Neural cell (in vitro differentiated cells): ENCODE measurements at regions not wholly inside any gene's neighbourhood (a gene's known extent, or its start where the extent isn't known, plus 50 kb on each side); places are given as distances from the start of the nearest gene placed in this dataset.

ENCODE experiments used
- H2AFZ ChIP-seq: fragments of 200-600, 300-800 bp; sonication (generic), shearing (Covaris generic); 2 replicates; pipeline ENCODE4 v1.6.0; 2014; ENCODE audit warnings: low read depth, mild to moderate bottlenecking, antibody characterized with exemption, low read length, moderate library complexity
- H3F3A ChIP-seq: fragments of 200-600 bp; shearing (Covaris generic); 2 replicates; pipeline ENCODE4 v1.6.1; 2016; ENCODE audit warnings: mild to moderate bottlenecking, moderate library complexity, mixed read lengths, antibody characterized with exemption, low read length; ENCODE audit not compliant: insufficient read depth, poor library complexity, severe bottlenecking
- H3K27ac ChIP-seq: fragments of 200-600, 300-800 bp; sonication (generic), shearing (Covaris generic); 2 replicates; pipeline ENCODE4 v1.5.1; 2014; ENCODE audit warnings: mild to moderate bottlenecking, low read length, moderate library complexity
- H3K27me3 ChIP-seq: fragments of 300-800, 200-600 bp; sonication (generic), shearing (Covaris generic); 2 replicates; pipeline ENCODE4 v1.6.0; 2014; ENCODE audit warnings: mild to moderate bottlenecking, low read depth, low read length, moderate library complexity; ENCODE audit not compliant: insufficient read depth
- H3K36me3 ChIP-seq: fragments of 300-800, 200-600 bp; sonication (generic), shearing (Covaris generic); 2 replicates; pipeline ENCODE4 v1.5.1; 2014; ENCODE audit warnings: mild to moderate bottlenecking, antibody characterized with exemption, low read length, moderate library complexity; ENCODE audit not compliant: insufficient read depth
- H3K4me2 ChIP-seq: fragments of 300-800, 200-600 bp; sonication (generic), shearing (Covaris generic); 2 replicates; pipeline ENCODE4 v1.6.0; 2014; ENCODE audit warnings: mild to moderate bottlenecking, low read length
- H3K4me3 ChIP-seq: fragments of 300-800, 200-600 bp; sonication (generic), shearing (Covaris generic); 2 replicates; pipeline ENCODE4 v1.5.1; 2014; ENCODE audit warnings: mild to moderate bottlenecking, low read length, moderate library complexity
- H3K79me2 ChIP-seq: fragments of 200-600 bp; shearing (Covaris generic); replicated peaks from 2 replicates; pipeline ENCODE4 v1.6.0; 2014; ENCODE audit warnings: mild to moderate bottlenecking, low read length, moderate library complexity; ENCODE audit not compliant: insufficient read depth
- H3K9ac ChIP-seq: fragments of 300-800, 200-600 bp; sonication (generic), shearing (Covaris generic); 2 replicates; pipeline ENCODE4 v1.6.1; 2016; ENCODE audit warnings: mild to moderate bottlenecking, low read length, mixed read lengths
- H3K9me2 ChIP-seq: fragments of 200-600 bp; shearing (Covaris generic); 2 replicates; pipeline ENCODE4 v1.6.1; 2016; ENCODE audit warnings: mild to moderate bottlenecking, low read length, mixed read lengths; ENCODE audit not compliant: insufficient read depth
- H3K9me3 ChIP-seq: fragments of 200-600, 300-800 bp; sonication (generic), shearing (Covaris generic); 2 replicates; pipeline ENCODE4 v1.6.1; 2016; ENCODE audit warnings: mild to moderate bottlenecking, mixed run types, low read length, moderate library complexity, mixed read lengths
- H4K20me1 ChIP-seq: fragments of 200-600 bp; shearing (Covaris generic); 2 replicates; pipeline ENCODE4 v1.6.1; 2016; ENCODE audit warnings: mild to moderate bottlenecking, mixed run types; ENCODE audit not compliant: insufficient read depth
- CTCF ChIP-seq: fragments of 450-650 bp; IDR thresholded peaks from 2 replicates; pipeline ENCODE4 v1.5.1; 2014; ENCODE audit warnings: antibody characterized with exemption, mild to moderate bottlenecking, moderate library complexity; ENCODE audit not compliant: poor library complexity, severe bottlenecking
- EP300 ChIP-seq: fragments of 450-650 bp; conservative IDR thresholded peaks from 2 replicates; pipeline ENCODE4 v1.6.1; 2014; ENCODE audit warnings: antibody characterized with exemption, mild to moderate bottlenecking, moderate library complexity; ENCODE audit not compliant: poor library complexity, severe bottlenecking
- EZH2 ChIP-seq: fragments of 200-600, 300-800 bp; shearing (Covaris generic), sonication (generic); IDR thresholded peaks from 2 replicates; pipeline ENCODE4 v1.6.1; 2014; ENCODE audit warnings: antibody characterized with exemption, low read length, borderline replicate concordance, mild to moderate bottlenecking; ENCODE audit not compliant: insufficient read depth, poor library complexity, severe bottlenecking
- MXI1 ChIP-seq: fragments of 450-650 bp; conservative IDR thresholded peaks from 2 replicates; pipeline ENCODE4 v1.6.1; 2014; ENCODE audit warnings: antibody characterized with exemption, mild to moderate bottlenecking; ENCODE audit not compliant: poor library complexity, severe bottlenecking
- POLR2AphosphoS5 ChIP-seq: IDR thresholded peaks from 2 replicates; pipeline ENCODE4 v1.6.1; 2012
- RAD21 ChIP-seq: fragments of 450-650 bp; conservative IDR thresholded peaks from 2 replicates; pipeline ENCODE4 v1.6.1; 2014; ENCODE audit warnings: antibody characterized with exemption, mild to moderate bottlenecking, moderate library complexity
- SMC3 ChIP-seq: fragments of 450-650 bp; conservative IDR thresholded peaks from 2 replicates; pipeline ENCODE4 v1.6.1; 2014; ENCODE audit warnings: antibody characterized with exemption, mild to moderate bottlenecking, moderate library complexity; ENCODE audit not compliant: poor library complexity
- TAF1 ChIP-seq: IDR thresholded peaks from 2 replicates; pipeline ENCODE4 v1.6.1; 2012; ENCODE audit warnings: low read depth
- TF ChIP-seq, protein P1 (sequence below): IDR thresholded peaks from 2 replicates; pipeline ENCODE4 v1.6.1; 2012; ENCODE audit warnings: borderline replicate concordance

DNA sequence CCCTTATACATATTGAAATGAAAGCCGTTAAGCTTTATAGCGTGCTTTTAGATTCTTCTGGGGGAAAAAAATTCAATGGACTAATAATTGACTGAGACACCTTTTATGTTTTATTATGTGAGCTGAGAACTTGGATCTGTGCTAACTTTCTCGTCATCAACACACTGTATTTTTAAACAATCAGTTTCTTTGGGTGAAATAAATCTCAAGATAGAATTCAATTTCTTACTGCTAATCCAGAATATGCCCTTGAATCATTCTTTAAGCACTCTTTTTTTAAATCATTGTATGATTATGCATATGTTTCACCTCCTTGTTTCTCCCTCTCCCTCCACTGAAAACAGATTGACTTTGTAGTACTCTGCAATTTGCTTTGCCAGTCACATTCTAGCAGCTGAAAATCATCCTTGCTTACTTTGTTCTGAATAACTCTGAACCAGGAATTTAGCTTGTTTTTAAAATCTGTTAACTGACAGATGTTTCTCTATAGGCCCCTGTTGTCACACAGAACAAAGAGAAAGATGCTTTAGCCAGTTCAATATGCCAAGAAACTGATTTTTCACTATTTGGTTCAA lies 81.5 kb downstream of the SLIT2 start:
- peaks cover 5% of the 10 kb centered on the region for H3K79me2 ChIP-seq
- H3K9ac ChIP-seq = no peak overlapping the region
- H4K20me1 ChIP-seq = no peaks in the 10 kb centered on the region
- H2AFZ ChIP-seq = no peak overlapping the region
- H3K27me3 ChIP-seq = no peaks in the 10 kb centered on the region
- TF ChIP-seq RAD21 = no peak
- no peak for TF ChIP-seq SMC3
- no peak for TF ChIP-seq TAF1
- TF ChIP-seq EP300 = no peak
- no peak for TF ChIP-seq POLR2AphosphoS5
- TF ChIP-seq CTCF = no peak
- TF ChIP-seq, protein P1, sequence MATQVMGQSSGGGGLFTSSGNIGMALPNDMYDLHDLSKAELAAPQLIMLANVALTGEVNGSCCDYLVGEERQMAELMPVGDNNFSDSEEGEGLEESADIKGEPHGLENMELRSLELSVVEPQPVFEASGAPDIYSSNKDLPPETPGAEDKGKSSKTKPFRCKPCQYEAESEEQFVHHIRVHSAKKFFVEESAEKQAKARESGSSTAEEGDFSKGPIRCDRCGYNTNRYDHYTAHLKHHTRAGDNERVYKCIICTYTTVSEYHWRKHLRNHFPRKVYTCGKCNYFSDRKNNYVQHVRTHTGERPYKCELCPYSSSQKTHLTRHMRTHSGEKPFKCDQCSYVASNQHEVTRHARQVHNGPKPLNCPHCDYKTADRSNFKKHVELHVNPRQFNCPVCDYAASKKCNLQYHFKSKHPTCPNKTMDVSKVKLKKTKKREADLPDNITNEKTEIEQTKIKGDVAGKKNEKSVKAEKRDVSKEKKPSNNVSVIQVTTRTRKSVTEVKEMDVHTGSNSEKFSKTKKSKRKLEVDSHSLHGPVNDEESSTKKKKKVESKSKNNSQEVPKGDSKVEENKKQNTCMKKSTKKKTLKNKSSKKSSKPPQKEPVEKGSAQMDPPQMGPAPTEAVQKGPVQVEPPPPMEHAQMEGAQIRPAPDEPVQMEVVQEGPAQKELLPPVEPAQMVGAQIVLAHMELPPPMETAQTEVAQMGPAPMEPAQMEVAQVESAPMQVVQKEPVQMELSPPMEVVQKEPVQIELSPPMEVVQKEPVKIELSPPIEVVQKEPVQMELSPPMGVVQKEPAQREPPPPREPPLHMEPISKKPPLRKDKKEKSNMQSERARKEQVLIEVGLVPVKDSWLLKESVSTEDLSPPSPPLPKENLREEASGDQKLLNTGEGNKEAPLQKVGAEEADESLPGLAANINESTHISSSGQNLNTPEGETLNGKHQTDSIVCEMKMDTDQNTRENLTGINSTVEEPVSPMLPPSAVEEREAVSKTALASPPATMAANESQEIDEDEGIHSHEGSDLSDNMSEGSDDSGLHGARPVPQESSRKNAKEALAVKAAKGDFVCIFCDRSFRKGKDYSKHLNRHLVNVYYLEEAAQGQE = no peak
- no peak for TF ChIP-seq MXI1
- TF ChIP-seq EZH2 = no peak
- H3K9me3 ChIP-seq = no peaks in the 10 kb centered on the region
- no peak overlapping the region for H3K4me3 ChIP-seq
- H3K36me3 ChIP-seq = no peaks in the 10 kb centered on the region
- no peak overlapping the region for H3K27ac ChIP-seq
- H3K9me2 ChIP-seq = no peaks in the 10 kb centered on the region
- no peaks in the 10 kb centered on the region for H3F3A ChIP-seq
- no peak overlapping the region for H3K4me2 ChIP-seq

- Histone ChIP-seq H3K4me3 (no peak overlapping the region), H3K27me3 (no peaks in the 10 kb centered on the region), H3K9ac (no peak overlapping the region), H2AFZ (no peak overlapping the region), H3K9me2 (no peaks in the 10 kb centered on the region), H3K27ac (no peak overlapping the region), H3K4me2 (no peak overlapping the region), H3K36me3 (no peaks in the 10 kb centered on the region), H4K20me1 (no peaks in the 10 kb centered on the region), H3K9me3 (no peaks in the 10 kb centered on the region), H3K79me2 (peaks cover 3% of the 10 kb centered on the region), H3F3A (no peaks in the 10 kb centered on the region)
- no peak for TF ChIP-seq CTCF
- no peak for TF ChIP-seq MXI1
- TF ChIP-seq EP300 = no peak
- TF ChIP-seq RAD21 = no peak
- no peak for TF ChIP-seq POLR2AphosphoS5
- TF ChIP-seq EZH2 = no peak
- TF ChIP-seq SMC3 = no peak
- TF ChIP-seq TAF1 = no peak
- TF ChIP-seq, protein P1 = no peak
Measured at GRCh38 chr4:20337261-20337664, 85.6 kb downstream of the SLIT2 start.
